Heart right ventricle (tissue), 16 donors: ENCODE measurements at regions not wholly inside any gene's neighbourhood (a gene's known extent, or its start where the extent isn't known, plus 50 kb on each side); places are given as distances from the start of the nearest gene placed in this dataset.

Experiments used
- ATAC-seq, 8 donors: fragments of 200-7000 bp; cut with Tn5 transposase; one replicate each; pipeline ENCODE4 v1.9.1; 2020; ENCODE audit warnings: mild to moderate bottlenecking in 8 of 8, moderate library complexity in 8 of 8, moderate number of reproducible peaks in 1 of 8
- DNase-seq, 2 donors: peaks; one replicate each; pipeline ENCODE4 v3.0.0-alpha.2; 2020
- H3K27ac ChIP-seq, 10 donors: fragments of 200-600 bp; sonication (generic) in 2 of 10; one replicate each; pipeline versions ENCODE4 v1.5.0 to v1.8.0; 2020 to 2022; ENCODE audit warnings: mild to moderate bottlenecking in 3 of 10
- H3K27me3 ChIP-seq, 7 donors: fragments of 200-600 bp; one replicate each; pipeline ENCODE4 v1.8.0; 2021 to 2022; ENCODE audit warnings: mild to moderate bottlenecking in 2 of 7
- H3K36me3 ChIP-seq, 9 donors: fragments of 200-600 bp; sonication (generic) in 1 of 9; one replicate each; pipeline versions ENCODE4 v1.5.0 to v1.8.0; 2020 to 2022; ENCODE audit warnings: mild to moderate bottlenecking in 2 of 9
- H3K4me1 ChIP-seq, 9 donors: fragments of 200-600 bp; sonication (generic) in 1 of 9; one replicate each; pipeline versions ENCODE4 v1.5.0 to v1.8.0; 2020 to 2022; ENCODE audit warnings: mild to moderate bottlenecking in 4 of 9
- H3K4me3 ChIP-seq, 10 donors: fragments of 200-600 bp; sonication (generic) in 2 of 10; one replicate each; pipeline versions ENCODE4 v1.5.0 to v1.8.0; 2020 to 2022; ENCODE audit warnings: mild to moderate bottlenecking in 7 of 10, moderate library complexity in 2 of 10
- H3K9me3 ChIP-seq, 11 donors: fragments of 200-600 bp in 10 of 11; sonication (generic) in 2 of 11; one replicate each; pipeline versions ENCODE4 v1.5.0 to v1.8.0; 2013 to 2022; ENCODE audit warnings: mild to moderate bottlenecking in 2 of 11, control low read depth in 1 of 11, moderate library complexity in 1 of 11
- CTCF ChIP-seq, 9 donors: fragments of 200-600 bp; sonication (generic) in 2 of 9; IDR thresholded peaks; one replicate each; pipeline versions ENCODE4 v1.5.0 to v1.8.0; 2021 to 2022; ENCODE audit warnings: antibody characterized with exemption in 9 of 9, mild to moderate bottlenecking in 5 of 9, moderate library complexity in 1 of 9
- WGBS, 2 donors: extraction: QIAGEN DNeasy Blood & Tissue Kit; methylation state at CpG; one replicate each; pipeline ENCODE4 v1.1.7; 2013; ENCODE audit warnings: inconsistent platforms in 1 of 2; 5-methylcytosine and 5-hydroxymethylcytosine counted together
- intact Hi-C, 10 donors: fragments of 100-400 bp; cut with DNase I; formaldehyde crosslinking; loops; one replicate each; pipeline versions ENCODE4 v1.11.1 to v1.14.2; 2022
- donor health status: Arrhythmogenic right ventricular cardiomyopathy.
- donor health status: ischemic (EF 13 %, LVEDD 7.1; RV severe dilation, severe dysfunction).
- donor health status: healthy with polysubstance abuse.
- donor health status: DM: no; HTN: yes; CAD: no.
- donor health status: DM: no; HTN: no; CAD: no.
- donor health status: ischemic (EF 25% LVEDD 6.9; RV normal size, moderate dysfunction).
- donor health status: ischemic (EF 25% LVEDD 5.7; RV mildly dilated, moderate dysfunction).
- donor health status: healthy.
- donor health status: DM: yes; HTN: yes; CAD: no.
- donor health status: Ischemic cardiomyopathy.
- donor health status: ischemic (EF 35%, LVEDD 5.7; RV mildly dilated, moderate dysfunction).
- donor health status: nonischemic (EF 11% LVEDD 7.7; RV severe dilation, severe dysfunction).
- donor health status: DM: yes; HTN: yes; CAD: no.
- donor health status: PGD.
- donor health status: ischemic (EF 29% LVEDD 5.4; RV normal size, mild dysfunction).
- donor health status: nonischemic (EF 23%, LVEDD 6.1; RV moderate dilation, normal function).

- H3K27ac ChIP-seq: no peak overlapping the region
- ATAC-seq (no peak), DNase-seq (no peak)
- no peaks in the 10 kb centered on the region for H3K36me3 ChIP-seq
- TF ChIP-seq CTCF (IDR thresholded peaks at IDR 0.05): no peak
- no peaks in the 10 kb centered on the region for H3K4me1 ChIP-seq
- peaks cover 0 to 8% (median 0%) of the 10 kb centered on the region in 11 donors for H3K9me3 ChIP-seq
- intact Hi-C loops: no loop called here
- no peaks in the 10 kb centered on the region for H3K27me3 ChIP-seq
- no peak overlapping the region for H3K4me3 ChIP-seq
These were observed 178.4 kb upstream of the STT3B start for GRCh38 chr3:31354373-31354772.

GRCh38 chr3:31355807-31356206 lies 176.9 kb upstream of the STT3B start:
- H3K27ac ChIP-seq: no peak overlapping the region
- WGBS, 2 donors: 94 to 99% methylated on average over 5 of the region's 5 CpGs
- H3K36me3 ChIP-seq: no peaks in the 10 kb centered on the region
- H3K4me3 ChIP-seq: no peak overlapping the region
- DNase-seq (no peak), ATAC-seq (no peak)
- no peaks in the 10 kb centered on the region for H3K4me1 ChIP-seq
- no peaks in the 10 kb centered on the region for H3K27me3 ChIP-seq
- TF ChIP-seq CTCF (IDR thresholded peaks at IDR 0.05): no peak
- H3K9me3 ChIP-seq: peaks cover 0 to 8% (median 0%) of the 10 kb centered on the region in 11 donors
- intact Hi-C loops: no loop called here

- ATAC-seq (peak in 1 of 8 donors; percentile 39), DNase-seq (no peak)
- TF ChIP-seq CTCF (IDR thresholded peaks at IDR 0.05): no peak
- WGBS, 2 donors: 82 to 95% methylated on average over 9 of the region's 9 CpGs
- no peaks in the 10 kb centered on the region for H3K27me3 ChIP-seq
- intact Hi-C loops: no loop called here
- H3K4me3 ChIP-seq: no peak overlapping the region
- H3K27ac ChIP-seq: no peak overlapping the region
- no peaks in the 10 kb centered on the region for H3K36me3 ChIP-seq
- H3K4me1 ChIP-seq: no peaks in the 10 kb centered on the region
- H3K9me3 ChIP-seq: peaks cover 0 to 8% (median 0%) of the 10 kb centered on the region in 11 donors
These were observed 175.8 kb upstream of the STT3B start for GRCh38 chr3:31356941-31357340.

GRCh38 chr3:31357451-31357850 lies 175.3 kb upstream of the STT3B start:
- Histone ChIP-seq H3K27ac (no peak overlapping the region), H3K4me3 (no peak overlapping the region), H3K27me3 (no peaks in the 10 kb centered on the region), H3K9me3 (peaks cover 0 to 8% (median 0%) of the 10 kb centered on the region in 11 donors), H3K36me3 (no peaks in the 10 kb centered on the region), H3K4me1 (no peaks in the 10 kb centered on the region)
- no peak for TF ChIP-seq CTCF (IDR thresholded peaks at IDR 0.05)
- WGBS, 2 donors: 95 to 100% methylated on average over 2 of the region's 2 CpGs
- DNase-seq (no peak), ATAC-seq (no peak)
- intact Hi-C loops: no loop called here
